ENCODE measurements at regions not wholly inside any gene's neighbourhood (a gene's known extent, or its start where the extent isn't known, plus 50 kb on each side); places are given as distances from the start of the nearest gene placed in this dataset.

DNA sequence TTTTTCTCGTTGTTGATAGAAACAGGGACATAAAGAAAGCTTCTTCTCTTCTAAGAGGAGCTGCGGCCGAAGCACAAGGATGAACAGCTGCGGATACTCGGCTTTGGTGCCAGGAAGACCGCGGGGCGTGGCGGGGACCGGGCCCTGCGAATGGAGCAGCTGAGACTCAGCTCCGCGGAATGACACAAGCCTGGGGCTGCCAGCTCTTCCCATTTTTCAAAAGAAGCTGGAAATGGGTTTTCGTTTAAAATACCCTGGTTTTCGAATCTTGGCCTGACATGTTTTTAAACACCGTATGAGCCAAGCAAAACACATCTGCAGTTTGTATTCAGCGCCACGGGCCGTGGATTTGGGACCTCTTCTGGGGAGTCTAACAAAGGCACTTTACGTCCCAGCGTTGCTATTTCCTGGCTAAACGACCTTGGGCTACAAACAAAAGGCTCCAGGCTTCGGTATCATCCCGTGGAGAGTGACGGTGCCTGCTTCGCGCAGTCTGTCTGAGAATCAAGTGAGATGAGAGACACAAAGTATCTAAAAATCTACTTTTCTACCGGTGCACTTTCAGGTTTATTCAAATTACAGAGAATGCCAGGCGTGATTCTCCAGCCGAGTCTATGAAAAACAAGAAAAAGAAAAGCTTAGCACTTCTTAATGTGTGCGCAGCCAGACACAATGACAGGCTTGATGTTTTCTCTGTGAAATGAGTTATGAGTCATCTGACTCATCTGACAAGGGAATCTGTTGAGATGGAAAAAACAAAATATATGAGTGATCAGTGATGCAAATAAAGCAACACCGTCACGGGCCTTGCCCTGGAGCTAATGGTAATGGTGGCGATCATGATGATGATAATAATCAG, 114.0 kb upstream of the TMEM132D start:
- FAIRE-seq: no peak

DNA sequence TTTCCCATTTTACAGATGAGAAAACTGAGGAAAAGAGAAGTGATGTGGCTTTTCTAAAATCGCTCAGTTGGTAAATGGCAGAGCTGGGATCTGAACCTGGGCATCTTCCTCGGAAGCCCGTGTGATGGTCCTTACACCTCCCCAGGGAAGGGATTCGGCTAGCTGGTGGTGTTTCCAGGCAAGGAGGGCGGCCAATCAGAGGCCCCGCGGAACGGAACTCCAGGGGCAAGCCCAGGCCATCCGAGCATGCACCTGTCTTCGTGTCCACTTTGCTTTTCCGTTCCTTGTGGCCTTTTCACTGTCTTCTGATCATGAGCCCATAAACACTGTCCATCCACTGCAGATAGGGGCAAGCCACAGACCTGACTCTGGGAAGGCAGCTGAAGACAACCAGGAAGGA, 114.8 kb upstream of the TMEM132D start:
- no peak for FAIRE-seq

DNA sequence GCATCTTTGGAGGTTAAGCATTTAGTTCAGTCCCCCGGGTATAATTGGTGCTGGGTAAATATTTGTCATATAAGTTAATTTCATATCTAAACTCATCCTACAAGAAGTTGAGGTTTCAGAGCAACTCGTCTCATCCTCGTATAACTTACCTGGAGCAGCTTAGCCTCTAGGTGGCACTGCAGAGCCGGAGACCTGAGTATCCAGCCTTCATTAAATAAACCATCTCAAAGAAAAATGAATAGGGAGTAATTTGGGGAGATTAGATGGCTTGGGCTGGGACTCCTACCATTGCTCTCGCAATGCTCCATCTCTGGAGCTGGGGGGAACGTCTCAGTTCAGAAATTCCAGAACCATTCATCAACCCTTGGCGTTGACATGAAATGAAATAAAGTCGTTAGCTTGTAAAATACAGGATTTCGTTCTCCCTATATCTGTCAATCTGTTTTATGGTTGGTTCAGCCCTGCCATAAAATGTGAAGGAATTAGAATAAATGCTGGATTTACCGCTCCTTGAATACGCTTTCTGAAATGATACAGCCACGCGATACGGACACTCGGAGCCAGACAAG, 122.9 kb upstream of the TMEM132D start:
- FAIRE-seq: no peak

DNA sequence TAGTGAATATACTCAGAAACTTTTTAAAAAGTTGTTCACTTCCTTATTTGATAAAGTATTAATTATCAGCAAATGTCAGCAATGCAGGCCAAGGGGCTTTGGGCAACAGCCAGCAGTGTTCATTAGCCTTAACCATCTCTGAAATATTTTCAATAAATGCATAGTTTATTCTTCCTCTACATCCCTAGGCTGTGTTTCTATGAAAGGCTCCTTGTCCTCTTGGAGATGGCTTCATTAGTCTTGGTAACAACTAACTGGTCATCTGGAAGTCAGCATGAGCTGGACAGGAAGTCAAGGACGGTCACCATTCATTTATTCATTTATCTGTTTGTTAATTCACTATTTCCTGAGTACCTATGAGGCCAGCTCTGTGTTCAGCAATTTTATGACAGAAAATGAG, 124.0 kb upstream of the TMEM132D start:
- no peak for FAIRE-seq

DNA sequence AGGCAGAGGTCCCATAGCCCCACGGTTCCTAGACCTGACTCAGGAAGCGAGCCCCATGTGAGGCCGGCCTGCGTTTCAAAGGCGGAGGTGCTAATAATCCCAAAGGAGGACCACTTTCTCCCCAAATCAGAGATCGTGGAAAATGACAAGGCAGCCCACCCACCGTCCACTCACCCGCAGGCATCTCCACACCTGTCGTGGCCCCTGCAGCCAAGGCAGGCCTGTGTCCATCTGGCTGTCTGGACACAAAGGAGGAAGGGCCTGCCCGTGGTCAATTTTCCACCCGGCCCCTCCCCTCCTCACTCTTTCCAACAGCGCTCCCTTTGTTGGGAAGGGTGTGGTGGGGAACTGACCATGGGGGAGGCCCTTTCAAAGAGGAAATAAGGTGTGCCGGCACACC, 125.3 kb upstream of the TMEM132D start:
- no peak for FAIRE-seq

DNA sequence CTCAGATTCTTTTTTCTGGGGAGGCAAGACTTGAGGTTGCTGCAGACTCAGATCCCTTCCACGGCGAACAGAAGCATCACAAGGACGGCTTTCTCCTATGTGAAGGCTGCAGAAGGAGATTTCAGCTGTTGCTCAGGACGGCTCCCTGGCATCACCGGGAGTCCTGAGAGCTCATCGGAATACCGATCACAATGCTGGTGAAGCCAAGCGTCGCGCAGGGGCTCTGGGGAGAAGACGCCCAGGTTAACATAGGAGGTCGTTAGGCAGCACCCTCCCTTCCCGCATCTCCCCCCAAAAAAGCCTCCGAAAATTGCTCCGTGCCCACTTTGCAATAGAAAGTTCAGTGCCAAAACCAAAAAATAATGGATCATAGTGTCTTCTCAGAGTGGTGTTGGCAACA, 127.2 kb upstream of the TMEM132D start:
- no peak for FAIRE-seq

DNA sequence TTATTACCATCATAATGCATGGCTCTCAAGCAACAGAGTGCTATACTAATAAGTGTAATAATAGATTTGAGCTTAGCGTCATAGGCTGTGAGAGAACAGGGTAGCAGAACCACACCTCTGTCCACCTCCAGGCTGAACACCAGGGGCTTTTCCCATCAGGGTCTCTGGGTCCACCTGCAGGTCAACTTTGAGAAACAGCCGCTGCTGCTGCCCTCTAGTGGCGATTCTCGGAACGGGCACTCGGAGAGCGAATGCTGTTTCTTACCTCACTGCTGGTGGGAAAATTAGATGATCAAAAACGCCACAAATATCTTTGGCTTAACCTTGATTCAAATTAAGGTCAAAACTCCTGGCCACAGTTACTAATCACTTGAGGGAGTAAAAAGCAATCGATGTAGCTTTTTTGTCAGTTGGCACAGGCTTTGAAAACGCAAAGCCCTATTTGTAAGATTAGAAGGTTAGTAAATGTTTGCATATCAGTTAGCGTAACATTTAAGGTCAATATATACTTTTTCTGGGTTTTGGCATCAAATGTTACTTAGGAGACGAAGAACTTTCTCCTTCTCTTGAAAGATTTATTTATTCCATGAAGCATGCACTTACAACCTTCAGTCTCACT, 127.9 kb upstream of the TMEM132D start:
- no peak for FAIRE-seq

DNA sequence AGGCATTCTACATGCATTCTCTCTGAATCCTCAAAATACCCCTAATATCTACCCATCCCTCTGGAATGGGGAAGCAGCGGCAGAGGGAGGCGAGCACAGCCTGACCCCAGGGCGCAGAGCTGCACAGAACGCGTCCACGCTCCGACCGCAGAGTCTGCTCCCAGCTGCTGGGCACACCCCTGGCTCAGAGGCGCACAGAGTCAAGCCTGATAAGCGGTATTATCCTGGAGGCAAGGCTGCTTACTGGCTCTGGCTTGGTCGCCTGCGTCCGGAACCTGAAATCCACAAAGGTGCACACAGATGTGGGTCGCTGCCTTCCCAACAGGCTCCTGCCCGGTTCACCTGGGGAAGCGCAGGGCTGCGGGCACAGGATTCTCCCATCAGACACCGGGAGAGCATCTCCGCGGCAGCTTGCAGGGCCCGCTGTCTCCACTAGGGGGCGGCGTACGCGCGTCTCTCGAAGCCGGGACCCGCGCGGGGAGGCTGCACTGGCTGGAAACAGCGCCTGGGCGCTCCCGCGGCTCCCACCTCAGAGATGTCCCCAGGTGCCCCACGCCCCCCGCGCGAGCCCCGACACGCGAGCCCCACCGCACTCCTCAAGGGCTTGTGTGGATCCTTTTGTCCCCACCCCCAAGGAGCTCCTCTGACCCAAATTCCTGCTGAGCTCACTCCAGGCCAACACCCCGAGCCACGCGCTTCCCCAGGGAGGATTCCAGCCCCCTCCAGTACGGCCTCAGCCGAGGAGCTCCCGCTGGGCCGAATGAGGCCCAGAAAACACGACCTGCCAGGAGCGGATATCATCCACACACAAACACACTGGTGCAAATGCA, 120.1 kb upstream of the FZD10 start:
- FAIRE-seq: no peak

DNA sequence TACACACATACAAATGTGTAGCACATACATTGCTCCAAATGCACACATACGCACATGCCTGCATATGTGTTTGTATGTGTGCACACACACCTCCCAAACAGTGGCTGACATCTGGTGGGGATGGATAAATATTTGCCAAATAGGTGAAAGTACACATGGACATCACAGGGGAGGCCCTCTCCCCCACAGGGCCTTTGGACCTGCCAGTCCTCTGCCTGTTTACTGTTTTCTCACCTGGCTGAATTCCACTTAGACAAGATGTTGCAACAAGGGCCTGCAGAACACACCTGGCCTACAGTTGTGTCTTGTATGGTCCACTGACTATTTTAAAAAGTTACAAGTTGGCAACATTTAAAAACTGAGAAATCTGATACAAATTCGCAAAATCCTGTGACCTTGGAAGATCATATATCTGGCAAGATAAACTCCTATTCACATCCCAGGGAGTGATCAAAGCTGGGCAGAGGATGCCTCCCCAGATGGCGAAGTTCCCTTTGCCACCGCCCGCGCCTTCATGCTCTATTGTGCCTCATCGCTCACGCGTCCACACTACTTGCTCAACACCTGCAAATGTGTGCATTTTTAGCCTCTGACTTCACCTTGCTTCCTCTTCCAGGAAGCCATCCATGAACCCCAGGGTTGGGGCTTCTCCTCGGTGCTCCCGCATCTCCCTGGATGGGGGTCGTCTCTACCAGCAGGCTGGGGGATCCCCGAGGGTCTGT, 118.4 kb upstream of the FZD10 start:
- FAIRE-seq: no peak

DNA sequence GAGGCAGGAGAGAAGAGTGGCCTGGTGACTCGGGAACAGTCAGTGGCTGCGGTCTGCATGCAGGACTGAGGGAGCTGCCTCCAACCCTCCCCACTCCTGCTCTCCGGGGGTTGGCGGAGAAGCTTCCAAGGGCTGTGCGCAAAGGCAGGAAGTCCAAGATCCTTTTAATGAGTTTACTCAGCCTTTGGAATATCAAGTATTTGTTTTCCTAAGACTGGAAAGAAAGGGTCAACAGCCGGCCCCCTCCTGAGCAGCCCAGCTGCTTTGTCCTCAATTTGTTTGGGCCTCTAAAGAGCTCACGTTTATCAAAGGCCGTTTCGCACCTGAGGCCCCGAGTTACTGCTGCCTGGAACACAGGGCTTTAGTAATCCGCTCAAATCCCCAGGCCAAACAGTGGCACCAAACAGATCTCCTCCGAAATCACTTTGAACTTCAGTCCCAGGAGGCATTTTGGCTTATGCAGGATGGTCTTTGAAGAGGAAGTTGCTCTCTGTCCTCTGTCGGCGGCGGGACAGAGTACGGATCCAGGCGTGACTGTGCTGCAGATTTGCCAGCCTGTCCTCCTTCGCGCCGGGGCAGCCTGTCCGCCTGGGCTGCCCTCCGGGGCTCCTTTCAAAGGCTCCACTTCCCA, 117.2 kb upstream of the FZD10 start:
- FAIRE-seq: no peak

DNA sequence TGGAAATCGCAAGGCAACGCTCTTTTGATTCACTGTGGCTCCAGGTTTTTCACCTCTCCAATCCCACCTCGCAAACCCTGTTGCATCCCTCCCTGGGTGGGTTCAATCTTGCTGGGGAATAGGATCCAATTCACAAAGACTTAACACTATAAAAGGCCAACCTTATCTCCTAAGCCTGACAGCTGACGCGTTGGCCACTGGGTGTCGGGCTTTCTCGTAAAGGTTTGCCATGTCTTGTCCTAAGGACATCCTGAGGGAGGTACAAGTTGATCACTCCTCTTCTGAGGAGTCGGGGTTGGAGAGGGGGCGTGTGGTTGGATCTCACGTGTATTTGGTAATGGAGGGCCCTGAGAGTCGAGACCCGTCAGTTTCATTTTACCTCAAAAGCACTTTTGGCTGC, 112.6 kb upstream of the FZD10 start:
- no peak for FAIRE-seq

DNA sequence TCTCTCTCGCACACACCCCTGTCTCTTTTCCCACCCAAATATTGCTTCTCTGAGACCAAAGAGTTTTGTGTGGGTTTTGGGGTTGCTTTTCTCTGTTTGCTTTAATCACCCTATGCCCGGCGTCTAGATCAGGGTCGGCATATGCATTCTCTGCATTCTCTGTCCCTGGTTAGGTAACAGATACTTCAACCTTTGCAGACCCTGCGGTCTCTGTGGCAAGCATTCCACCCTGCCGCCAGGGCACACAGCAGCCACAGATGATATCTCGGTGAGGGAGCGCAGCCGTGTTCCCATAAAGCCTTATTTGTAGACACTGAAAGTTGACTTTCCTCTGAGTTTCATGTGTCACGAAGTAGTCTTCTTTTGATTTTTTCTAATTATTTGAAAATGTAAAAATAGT, 110.4 kb upstream of the FZD10 start:
- no peak for FAIRE-seq

DNA sequence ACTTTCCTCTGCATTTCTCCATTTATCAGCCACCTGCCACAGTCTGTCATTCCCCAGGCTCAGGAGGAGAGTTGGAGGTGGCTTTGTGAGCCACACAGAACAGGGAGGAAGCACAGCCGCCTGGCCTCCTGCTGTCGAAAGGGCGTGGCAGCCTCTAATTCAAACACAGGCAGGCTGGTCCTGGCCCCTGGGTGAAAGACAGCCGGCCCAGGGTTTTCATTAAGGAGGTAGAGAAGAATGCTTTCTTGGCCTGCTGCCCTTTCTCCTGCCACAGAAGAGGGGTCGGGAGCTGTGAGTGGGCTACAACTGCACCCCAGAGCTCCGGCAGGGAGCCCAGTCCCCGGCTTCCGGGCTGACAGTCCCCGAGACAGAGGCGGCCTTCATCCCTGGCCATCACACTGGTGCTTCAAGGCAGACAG, 108.6 kb upstream of the FZD10 start:
- FAIRE-seq: no peak

DNA sequence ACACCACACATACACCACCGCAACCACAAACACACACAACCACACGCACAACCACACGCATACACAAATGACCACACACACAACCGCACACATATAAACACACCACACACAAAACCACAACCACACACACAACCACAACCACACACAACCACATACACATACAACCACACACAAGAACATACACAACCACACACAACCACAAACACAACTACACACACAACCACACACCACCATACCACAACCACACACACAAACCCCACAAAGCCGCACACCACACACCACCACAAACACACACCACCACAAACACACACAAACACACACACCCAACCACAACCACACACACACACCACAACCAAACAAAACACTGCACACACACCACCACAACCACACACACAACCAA, 107.5 kb upstream of the FZD10 start:
- FAIRE-seq: no peak

DNA sequence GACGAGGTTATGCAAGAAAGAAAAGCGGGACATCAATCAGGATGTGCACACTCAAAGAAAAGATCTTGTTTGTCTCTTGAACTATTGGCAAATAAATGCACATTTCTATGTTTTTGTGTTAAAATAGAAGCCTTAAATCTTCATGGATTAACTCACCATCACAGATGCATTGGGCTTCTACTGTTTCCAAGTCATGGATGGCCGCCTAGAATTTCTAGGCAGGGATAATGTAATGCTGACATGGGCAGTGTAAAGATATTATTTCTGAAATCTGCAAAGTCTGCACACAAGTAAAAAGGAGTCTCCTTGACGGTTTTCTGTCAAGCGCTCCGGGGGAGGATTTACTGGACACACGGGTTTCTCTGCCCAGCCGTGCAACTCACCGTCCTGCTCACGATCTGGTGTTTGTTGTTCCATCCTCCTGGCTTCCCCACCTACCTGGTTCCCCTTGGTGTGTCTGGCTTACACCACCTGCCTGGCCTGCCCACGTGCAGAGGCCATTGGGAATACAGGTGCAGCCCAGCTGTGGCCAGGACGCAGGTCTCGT, 103.3 kb upstream of the FZD10 start:
- FAIRE-seq: no peak

DNA sequence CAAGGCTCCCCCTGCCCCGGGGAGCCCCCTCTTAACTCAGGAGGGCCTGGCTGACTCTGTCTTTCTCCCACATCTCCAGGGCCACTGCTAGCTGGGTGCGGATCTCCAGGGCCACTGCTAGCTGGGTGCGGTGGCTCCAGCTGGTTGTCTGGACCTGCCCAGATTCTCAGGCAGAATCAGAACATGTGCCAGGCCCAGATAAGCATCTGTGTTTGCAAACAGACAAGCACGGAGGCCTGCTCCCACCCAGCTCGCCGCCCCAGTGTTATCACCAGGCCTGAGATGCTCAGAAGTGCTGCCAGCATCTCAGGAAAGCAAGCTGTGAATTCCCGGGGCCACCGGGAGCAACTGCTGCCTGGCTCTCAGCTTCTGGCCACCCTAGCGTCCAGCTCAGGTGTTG, 98.4 kb upstream of the FZD10 start:
- no peak for FAIRE-seq

DNA sequence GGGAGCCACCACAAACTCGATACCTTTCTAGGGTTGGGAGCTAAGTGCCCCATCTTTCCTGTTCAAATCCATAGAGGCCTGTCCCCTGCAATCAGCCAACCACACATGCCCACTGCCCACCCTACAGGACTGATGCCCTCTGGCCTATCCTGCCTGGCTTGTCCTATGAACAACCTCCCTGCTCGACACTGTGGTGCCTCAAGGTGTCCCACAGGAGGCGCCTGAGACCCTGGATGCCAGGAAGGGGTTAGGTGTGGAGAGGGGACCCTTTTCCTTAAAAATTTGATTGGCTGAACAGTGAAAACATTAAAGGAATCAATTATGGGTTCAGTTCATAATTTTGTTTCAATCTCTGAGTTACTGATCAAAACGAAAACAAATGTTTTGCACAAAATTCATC, 97.3 kb upstream of the FZD10 start:
- no peak for FAIRE-seq

DNA sequence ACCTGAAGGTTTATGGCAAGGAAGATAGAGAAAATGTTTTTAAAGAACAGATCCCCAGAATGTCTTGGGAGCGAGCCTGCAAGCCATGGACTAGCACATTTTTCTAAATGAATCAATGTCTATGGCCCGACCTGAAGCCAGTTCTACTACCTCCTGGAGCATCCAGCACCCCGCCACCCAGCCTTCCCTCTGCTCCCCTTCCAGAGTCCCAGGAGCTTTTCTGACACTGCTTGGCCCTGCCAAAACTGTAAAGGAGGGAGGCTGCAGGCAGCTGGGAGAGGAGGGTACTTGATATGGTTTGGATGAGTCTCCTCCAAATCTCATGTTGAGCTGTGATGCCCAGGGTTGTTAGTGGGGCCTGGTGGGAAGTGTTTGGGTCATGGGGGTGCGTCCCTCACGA, 95.5 kb upstream of the FZD10 start:
- FAIRE-seq: no peak

DNA sequence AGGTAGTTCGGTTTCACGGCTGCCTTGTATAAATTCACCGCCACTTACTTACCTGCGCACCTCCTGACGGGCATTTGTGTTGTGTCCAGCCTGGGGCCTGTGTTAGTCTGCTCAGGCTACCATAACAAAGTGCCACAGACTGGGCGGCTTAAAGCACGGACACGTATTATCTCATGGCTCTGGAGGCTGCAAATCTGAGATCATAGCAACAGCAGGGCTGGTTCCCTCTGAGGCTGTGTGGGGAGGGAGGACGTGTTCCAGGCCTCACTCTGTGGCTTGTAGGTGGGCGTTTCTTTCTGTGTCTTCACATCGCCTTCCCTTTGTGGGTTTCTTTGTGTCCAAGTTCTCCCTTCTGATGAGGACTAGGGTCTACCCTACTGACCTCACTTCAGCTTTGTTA, 93.5 kb upstream of the FZD10 start:
- no peak for FAIRE-seq

DNA sequence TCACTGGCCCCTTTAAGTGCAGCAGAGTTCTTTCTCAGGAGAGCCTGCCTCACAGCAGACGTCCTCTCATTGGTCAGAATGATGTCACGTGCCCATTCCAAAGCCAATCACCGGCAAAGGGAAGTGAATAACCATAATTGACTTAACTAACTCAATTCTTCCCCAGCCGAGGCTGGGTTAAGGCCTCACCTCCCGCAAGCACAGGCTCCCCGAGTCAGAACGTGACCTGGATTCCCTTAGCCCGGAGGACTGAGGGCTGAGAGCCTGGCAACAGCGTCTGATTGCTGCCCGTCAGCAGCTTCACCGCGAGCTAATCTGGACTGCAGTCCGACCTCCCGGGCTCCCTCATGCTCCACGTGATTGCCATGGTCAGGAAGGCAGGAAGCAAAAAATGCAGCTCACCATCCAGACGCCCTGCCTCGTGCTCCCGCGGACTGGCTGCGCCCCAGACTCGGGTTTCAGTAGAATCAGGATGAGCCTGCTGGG, 92.1 kb upstream of the FZD10 start:
- no peak for FAIRE-seq

DNA sequence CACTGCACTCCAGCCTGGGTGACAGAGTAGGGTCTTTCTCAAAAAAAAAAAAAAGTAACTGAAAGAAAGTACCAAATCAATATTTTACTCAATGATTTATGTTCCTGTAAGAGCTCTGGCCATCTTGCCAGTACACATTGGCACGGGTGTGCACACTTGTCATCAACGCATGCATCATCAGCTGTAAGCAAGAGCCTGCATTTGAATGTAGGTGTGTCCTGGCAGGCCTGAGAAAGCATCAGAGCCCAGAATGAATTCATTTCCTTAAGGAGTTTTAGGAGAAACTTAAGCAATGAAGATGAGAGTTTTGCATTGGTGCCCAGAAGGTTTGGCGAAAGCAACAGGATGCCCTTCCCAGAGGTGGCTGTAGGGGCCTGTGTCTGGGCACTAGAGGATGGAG, 88.5 kb upstream of the FZD10 start:
- no peak for FAIRE-seq

Measured in endometrium (tissue), 2 donors.